ENCODE measurements at regions not wholly inside any gene's neighbourhood (a gene's known extent, or its start where the extent isn't known, plus 50 kb on each side); places are given as distances from the start of the nearest gene placed in this dataset.

GRCh38 chr6:98498144-98498775 is 336.1 kb upstream of the POU3F2 start:
- Histone ChIP-seq H3K4me1 (no peaks in the 10 kb centered on the region), H3K9me3 (no peaks in the 10 kb centered on the region), H3K27ac (no peak overlapping the region), H3K27me3 (no peaks in the 10 kb centered on the region), H3K36me3 (no peaks in the 10 kb centered on the region), H3K4me3 (no peak overlapping the region)
- TF ChIP-seq POLR2AphosphoS5 (IDR thresholded peaks at IDR 0.05) = no peak
- 59% methylated on average over 7 of the region's 7 CpGs for WGBS
- no peak for DNase-seq (ENCODE audit: low spot score in 2 of 2)

DNA sequence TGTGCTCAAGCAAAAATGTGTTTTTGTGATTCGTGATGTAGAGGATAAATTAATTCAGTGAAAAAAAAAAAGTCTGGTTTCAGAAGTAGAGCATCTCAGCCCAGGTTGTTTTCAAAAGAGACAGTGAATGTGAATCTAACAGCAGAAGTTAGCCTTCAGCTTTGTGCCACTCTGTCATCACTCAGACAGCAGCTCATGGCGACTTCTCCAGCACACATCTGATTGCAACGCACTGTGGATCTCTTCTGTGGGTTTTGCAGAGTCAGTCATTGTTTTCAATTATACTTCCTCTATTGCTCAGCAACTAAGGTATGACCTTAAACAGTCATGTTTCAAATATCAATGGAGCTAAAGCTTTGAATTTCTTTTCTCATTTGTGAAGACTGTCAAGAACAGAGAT is 335.5 kb upstream of the POU3F2 start:
- no peak for TF ChIP-seq CTCF (IDR thresholded peaks at IDR 0.05)
- no peak for TF ChIP-seq POLR2AphosphoS5 (IDR thresholded peaks at IDR 0.05)
- no peak for TF ChIP-seq POLR2A (IDR thresholded peaks at IDR 0.05)
- no peak for TF ChIP-seq EP300 (IDR thresholded peaks at IDR 0.05)
- DNase-seq (ENCODE audit: low spot score in 2 of 2) = no peak
- Histone ChIP-seq H3K36me3 (no peaks in the 10 kb centered on the region), H3K4me3 (no peak overlapping the region), H3K27ac (no peak overlapping the region), H3K27me3 (no peaks in the 10 kb centered on the region), H3K4me1 (no peaks in the 10 kb centered on the region), H3K9me3 (no peaks in the 10 kb centered on the region)
- WGBS = 20% methylated on average over 3 of the region's 3 CpGs

GRCh38 chr6:98514073-98514720 is 320.2 kb upstream of the POU3F2 start:
- Histone ChIP-seq H3K4me1 (no peaks in the 10 kb centered on the region), H3K27me3 (no peaks in the 10 kb centered on the region), H3K27ac (no peak overlapping the region), H3K36me3 (no peaks in the 10 kb centered on the region), H3K4me3 (no peak overlapping the region), H3K9me3 (no peaks in the 10 kb centered on the region)
- no peak for DNase-seq (ENCODE audit: low spot score in 2 of 2)
- WGBS = 87% methylated on average over 2 of the region's 2 CpGs
- no peak for TF ChIP-seq CTCF (IDR thresholded peaks at IDR 0.05)
- TF ChIP-seq POLR2AphosphoS5 (IDR thresholded peaks at IDR 0.05) = no peak
- TF ChIP-seq EP300 (IDR thresholded peaks at IDR 0.05) = no peak
- TF ChIP-seq POLR2A (IDR thresholded peaks at IDR 0.05) = no peak

DNA sequence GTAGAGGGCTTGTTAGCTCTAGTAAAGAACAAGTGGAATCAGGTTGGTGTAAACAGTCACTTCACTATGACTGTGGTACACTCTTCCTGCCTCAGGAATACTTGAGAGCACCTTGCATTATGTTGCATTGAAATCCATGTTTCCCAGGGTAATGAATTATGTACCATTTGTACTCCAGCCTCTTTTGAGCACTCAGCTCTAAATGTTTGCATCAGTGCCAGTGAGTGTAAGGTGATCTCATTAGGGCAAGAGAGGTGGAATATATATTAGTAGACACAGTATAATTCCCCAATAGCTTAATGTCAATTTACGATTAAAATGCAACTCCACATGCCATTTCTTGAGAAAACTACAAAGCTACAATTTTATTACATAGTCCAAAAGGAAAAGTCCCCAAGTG is 319.6 kb upstream of the POU3F2 start:
- H3K4me3 ChIP-seq = no peak overlapping the region
- no peak for DNase-seq (ENCODE audit: low spot score in 2 of 2)
- no peaks in the 10 kb centered on the region for H3K36me3 ChIP-seq
- H3K27ac ChIP-seq = no peak overlapping the region
- no peaks in the 10 kb centered on the region for H3K4me1 ChIP-seq
- WGBS = 85% methylated on average over 1 of the region's 1 CpG
- no peaks in the 10 kb centered on the region for H3K9me3 ChIP-seq
- TF ChIP-seq POLR2AphosphoS5 (IDR thresholded peaks at IDR 0.05) = no peak
- TF ChIP-seq EP300 (IDR thresholded peaks at IDR 0.05) = no peak
- TF ChIP-seq POLR2A (IDR thresholded peaks at IDR 0.05) = no peak
- TF ChIP-seq CTCF (IDR thresholded peaks at IDR 0.05) = no peak
- H3K27me3 ChIP-seq = no peaks in the 10 kb centered on the region

GRCh38 chr6:98516206-98516605 is 318.2 kb upstream of the POU3F2 start:
- TF ChIP-seq EP300 (IDR thresholded peaks at IDR 0.05) (no peak), POLR2A (IDR thresholded peaks at IDR 0.05) (no peak), POLR2AphosphoS5 (IDR thresholded peaks at IDR 0.05) (no peak), CTCF (IDR thresholded peaks at IDR 0.05) (no peak)

More at GRCh38 chr6:98516206-98516605, 318.2 kb upstream of the POU3F2 start:
- H3K27ac ChIP-seq = no peak overlapping the region
- no peaks in the 10 kb centered on the region for H3K36me3 ChIP-seq
- DNase-seq (ENCODE audit: low spot score in 2 of 2) = no peak
- no peaks in the 10 kb centered on the region for H3K9me3 ChIP-seq
- WGBS = 62% methylated on average over 2 of the region's 2 CpGs
- H3K4me3 ChIP-seq = no peak overlapping the region
- no peaks in the 10 kb centered on the region for H3K4me1 ChIP-seq
- H3K27me3 ChIP-seq = no peaks in the 10 kb centered on the region
